Bronchial epithelial cell (primary cell): ENCODE measurements at regions not wholly inside any gene's neighbourhood (a gene's known extent, or its start where the extent isn't known, plus 50 kb on each side); places are given as distances from the start of the nearest gene placed in this dataset.

ENCODE experiments used
- DNase-seq: peaks from one replicate; pipeline ENCODE4 v3.0.0-alpha.2; 2010; ENCODE audit warnings: low read depth
- FAIRE-seq: peaks from 2 replicates; lab custom pipeline; 2011; peaks lifted over from hg19 to GRCh38; lab: Jason Lieb, UNC
- H3K27me3 ChIP-seq: 2 replicates; pipeline ENCODE4 v1.5.1; 2011; ENCODE audit warnings: low read length; ENCODE audit not compliant: control insufficient read depth, insufficient read depth
- H3K36me3 ChIP-seq: 2 replicates; pipeline ENCODE4 v1.5.1; 2011; ENCODE audit warnings: low read length; ENCODE audit not compliant: control insufficient read depth, insufficient read depth
- H3K4me3 ChIP-seq: 2 replicates; pipeline ENCODE4 v1.5.1; 2011; ENCODE audit warnings: mild to moderate bottlenecking, low read depth, low read length, control low read depth
- TF ChIP-seq, protein P1 (sequence below): IDR thresholded peaks from 2 replicates; pipeline ENCODE4 v1.5.1; 2011; ENCODE audit warnings: mild to moderate bottlenecking, moderate library complexity, low read length, control low read depth, inconsistent platforms; ENCODE audit not compliant: insufficient read depth, severe bottlenecking

DNA sequence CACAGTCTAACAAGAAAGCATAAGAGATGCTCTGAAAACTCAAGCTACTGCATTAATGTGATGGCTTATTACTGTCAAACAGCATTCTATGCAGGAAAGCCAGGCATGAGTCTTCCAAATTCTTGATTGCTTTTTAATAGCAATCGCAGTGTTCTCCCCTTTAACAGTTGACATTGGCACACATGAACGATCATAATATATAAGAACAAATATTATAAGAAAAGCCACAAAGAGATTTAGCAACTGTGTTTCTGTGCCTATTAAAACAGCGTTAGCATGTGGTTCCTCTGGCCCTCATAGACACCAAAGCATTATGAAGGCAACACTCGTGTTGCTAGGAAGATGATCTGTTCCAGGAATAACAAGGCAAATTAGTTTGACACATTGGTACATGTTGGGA lies 245.0 kb downstream of the ACKR3 start:
- Histone ChIP-seq H3K36me3 (no peaks in the 10 kb centered on the region), H3K27me3 (no peaks in the 10 kb centered on the region), H3K4me3 (no peak overlapping the region)
- DNase-seq (no peak), FAIRE-seq (no peak)
- TF ChIP-seq, protein P1, sequence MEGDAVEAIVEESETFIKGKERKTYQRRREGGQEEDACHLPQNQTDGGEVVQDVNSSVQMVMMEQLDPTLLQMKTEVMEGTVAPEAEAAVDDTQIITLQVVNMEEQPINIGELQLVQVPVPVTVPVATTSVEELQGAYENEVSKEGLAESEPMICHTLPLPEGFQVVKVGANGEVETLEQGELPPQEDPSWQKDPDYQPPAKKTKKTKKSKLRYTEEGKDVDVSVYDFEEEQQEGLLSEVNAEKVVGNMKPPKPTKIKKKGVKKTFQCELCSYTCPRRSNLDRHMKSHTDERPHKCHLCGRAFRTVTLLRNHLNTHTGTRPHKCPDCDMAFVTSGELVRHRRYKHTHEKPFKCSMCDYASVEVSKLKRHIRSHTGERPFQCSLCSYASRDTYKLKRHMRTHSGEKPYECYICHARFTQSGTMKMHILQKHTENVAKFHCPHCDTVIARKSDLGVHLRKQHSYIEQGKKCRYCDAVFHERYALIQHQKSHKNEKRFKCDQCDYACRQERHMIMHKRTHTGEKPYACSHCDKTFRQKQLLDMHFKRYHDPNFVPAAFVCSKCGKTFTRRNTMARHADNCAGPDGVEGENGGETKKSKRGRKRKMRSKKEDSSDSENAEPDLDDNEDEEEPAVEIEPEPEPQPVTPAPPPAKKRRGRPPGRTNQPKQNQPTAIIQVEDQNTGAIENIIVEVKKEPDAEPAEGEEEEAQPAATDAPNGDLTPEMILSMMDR: no peak

DNA sequence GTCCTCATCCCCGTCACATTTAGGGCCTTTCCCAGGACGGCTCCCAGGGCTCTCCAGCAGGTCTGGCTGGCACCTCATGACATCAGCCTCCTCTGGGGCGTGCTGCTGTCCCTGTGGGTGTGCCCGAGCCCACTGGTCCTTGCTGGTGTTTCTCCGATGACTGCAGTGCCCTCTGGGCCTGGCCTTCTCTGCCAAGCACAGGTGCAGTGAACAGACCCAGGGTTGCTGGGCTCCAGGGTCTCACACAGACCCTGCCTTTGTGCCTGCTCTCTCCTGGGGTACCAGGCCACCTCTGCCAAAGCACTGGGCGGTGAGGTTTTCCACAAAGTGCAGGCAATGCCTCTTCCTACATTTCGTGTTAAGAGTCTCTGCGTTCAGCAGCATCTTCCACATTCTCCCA lies 246.1 kb downstream of the ACKR3 start:
- TF ChIP-seq, protein P1: no peak
- Histone ChIP-seq H3K4me3 (no peak overlapping the region), H3K27me3 (no peaks in the 10 kb centered on the region), H3K36me3 (no peaks in the 10 kb centered on the region)
- FAIRE-seq (no peak), DNase-seq (no peak)

GRCh38 chr2:236816197-236817170 lies 246.9 kb downstream of the ACKR3 start:
- Histone ChIP-seq H3K36me3 (no peaks in the 10 kb centered on the region), H3K4me3 (no peak overlapping the region), H3K27me3 (no peaks in the 10 kb centered on the region)
- TF ChIP-seq, protein P1: no peak
- DNase-seq (no peak), FAIRE-seq (no peak)

DNA sequence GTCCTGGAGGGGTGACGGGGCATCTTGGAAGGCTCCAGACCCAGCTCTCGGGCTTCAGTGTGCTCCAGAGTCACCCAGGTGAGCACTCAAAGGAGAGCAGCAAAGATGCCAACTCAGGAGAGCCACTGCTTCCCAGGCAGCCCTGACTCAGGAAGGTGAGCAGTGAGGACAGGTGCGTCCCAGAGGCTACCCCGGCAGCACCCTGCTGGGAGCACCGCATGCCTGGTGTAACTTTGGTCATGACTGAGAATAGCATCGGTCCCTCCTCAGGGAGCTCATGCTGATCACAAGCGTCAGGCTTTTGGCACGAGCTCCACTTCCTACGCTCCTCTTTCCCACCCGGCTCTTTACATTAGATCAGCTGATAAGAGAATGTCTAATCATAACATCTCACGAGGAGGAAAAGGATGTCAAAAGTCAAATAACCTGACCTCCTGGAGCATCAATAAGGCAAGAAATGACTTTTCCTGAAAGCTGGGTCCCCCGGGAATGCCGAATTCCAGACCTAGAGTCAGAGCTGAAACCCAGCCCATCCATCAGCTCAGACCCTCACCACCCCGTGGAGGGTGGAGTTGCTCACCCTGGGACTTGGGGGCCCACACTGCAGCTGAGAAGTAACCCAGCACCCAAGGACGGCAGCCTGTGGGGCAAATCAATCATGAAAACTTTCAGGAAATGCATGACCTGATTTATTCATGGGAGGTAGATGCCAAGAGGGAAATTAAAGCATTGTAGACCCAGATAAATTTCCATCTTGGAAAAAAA lies 248.8 kb downstream of the ACKR3 start:
- DNase-seq (no peak), FAIRE-seq (no peak)

GRCh38 chr2:236819275-236820002 lies 249.8 kb downstream of the ACKR3 start:
- no peak for DNase-seq
- no peak overlapping the region for H3K4me3 ChIP-seq
- no peak for FAIRE-seq
- no peaks in the 10 kb centered on the region for H3K27me3 ChIP-seq
- TF ChIP-seq, protein P1: peak; percentile 15
- no peaks in the 10 kb centered on the region for H3K36me3 ChIP-seq

More for the DNA sequence above, 248.8 kb downstream of the ACKR3 start:
- TF ChIP-seq, protein P1: no peak
- H3K27me3 ChIP-seq: no peaks in the 10 kb centered on the region
- no peaks in the 10 kb centered on the region for H3K36me3 ChIP-seq
- no peak overlapping the region for H3K4me3 ChIP-seq
